ENCODE measurements at regions not wholly inside any gene's neighbourhood (a gene's known extent, or its start where the extent isn't known, plus 50 kb on each side); places are given as distances from the start of the nearest gene placed in this dataset.

DNA sequence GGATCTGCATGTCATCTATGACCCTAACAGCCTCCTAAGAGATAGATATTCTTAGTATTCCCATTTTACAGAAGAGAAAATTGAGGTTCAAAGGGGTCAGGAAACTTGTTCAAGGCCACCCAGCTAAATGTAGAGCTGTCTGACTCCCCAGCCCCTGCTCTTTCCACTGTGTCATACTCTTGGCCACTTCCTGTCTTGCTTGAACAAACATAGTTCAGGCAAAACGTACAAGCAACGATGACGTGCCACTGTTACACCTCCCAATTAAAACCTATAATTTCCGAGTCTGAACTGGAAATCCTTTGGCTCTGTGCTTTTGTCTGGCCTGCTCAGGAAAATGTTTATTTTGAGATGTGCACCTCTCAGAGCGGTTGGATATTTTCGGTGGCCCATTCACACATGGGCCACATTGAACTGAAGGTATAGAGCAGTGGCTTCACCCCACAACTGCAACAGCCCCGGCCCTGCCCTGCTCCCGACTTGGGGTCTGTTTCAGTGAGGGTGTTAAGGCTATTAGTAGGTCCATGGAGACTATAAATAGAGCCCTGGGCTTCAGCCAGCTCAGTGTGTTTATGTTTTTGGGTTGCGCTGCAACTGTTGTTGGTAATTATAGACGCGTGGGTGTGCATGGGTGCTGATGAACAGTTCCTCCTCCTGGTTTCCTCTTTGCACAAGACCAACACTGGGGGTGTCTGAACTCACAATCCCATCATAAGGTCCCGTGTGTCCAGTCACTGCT, 172.3 kb upstream of the ADO start (continued):
- TF ChIP-seq, protein P1, sequence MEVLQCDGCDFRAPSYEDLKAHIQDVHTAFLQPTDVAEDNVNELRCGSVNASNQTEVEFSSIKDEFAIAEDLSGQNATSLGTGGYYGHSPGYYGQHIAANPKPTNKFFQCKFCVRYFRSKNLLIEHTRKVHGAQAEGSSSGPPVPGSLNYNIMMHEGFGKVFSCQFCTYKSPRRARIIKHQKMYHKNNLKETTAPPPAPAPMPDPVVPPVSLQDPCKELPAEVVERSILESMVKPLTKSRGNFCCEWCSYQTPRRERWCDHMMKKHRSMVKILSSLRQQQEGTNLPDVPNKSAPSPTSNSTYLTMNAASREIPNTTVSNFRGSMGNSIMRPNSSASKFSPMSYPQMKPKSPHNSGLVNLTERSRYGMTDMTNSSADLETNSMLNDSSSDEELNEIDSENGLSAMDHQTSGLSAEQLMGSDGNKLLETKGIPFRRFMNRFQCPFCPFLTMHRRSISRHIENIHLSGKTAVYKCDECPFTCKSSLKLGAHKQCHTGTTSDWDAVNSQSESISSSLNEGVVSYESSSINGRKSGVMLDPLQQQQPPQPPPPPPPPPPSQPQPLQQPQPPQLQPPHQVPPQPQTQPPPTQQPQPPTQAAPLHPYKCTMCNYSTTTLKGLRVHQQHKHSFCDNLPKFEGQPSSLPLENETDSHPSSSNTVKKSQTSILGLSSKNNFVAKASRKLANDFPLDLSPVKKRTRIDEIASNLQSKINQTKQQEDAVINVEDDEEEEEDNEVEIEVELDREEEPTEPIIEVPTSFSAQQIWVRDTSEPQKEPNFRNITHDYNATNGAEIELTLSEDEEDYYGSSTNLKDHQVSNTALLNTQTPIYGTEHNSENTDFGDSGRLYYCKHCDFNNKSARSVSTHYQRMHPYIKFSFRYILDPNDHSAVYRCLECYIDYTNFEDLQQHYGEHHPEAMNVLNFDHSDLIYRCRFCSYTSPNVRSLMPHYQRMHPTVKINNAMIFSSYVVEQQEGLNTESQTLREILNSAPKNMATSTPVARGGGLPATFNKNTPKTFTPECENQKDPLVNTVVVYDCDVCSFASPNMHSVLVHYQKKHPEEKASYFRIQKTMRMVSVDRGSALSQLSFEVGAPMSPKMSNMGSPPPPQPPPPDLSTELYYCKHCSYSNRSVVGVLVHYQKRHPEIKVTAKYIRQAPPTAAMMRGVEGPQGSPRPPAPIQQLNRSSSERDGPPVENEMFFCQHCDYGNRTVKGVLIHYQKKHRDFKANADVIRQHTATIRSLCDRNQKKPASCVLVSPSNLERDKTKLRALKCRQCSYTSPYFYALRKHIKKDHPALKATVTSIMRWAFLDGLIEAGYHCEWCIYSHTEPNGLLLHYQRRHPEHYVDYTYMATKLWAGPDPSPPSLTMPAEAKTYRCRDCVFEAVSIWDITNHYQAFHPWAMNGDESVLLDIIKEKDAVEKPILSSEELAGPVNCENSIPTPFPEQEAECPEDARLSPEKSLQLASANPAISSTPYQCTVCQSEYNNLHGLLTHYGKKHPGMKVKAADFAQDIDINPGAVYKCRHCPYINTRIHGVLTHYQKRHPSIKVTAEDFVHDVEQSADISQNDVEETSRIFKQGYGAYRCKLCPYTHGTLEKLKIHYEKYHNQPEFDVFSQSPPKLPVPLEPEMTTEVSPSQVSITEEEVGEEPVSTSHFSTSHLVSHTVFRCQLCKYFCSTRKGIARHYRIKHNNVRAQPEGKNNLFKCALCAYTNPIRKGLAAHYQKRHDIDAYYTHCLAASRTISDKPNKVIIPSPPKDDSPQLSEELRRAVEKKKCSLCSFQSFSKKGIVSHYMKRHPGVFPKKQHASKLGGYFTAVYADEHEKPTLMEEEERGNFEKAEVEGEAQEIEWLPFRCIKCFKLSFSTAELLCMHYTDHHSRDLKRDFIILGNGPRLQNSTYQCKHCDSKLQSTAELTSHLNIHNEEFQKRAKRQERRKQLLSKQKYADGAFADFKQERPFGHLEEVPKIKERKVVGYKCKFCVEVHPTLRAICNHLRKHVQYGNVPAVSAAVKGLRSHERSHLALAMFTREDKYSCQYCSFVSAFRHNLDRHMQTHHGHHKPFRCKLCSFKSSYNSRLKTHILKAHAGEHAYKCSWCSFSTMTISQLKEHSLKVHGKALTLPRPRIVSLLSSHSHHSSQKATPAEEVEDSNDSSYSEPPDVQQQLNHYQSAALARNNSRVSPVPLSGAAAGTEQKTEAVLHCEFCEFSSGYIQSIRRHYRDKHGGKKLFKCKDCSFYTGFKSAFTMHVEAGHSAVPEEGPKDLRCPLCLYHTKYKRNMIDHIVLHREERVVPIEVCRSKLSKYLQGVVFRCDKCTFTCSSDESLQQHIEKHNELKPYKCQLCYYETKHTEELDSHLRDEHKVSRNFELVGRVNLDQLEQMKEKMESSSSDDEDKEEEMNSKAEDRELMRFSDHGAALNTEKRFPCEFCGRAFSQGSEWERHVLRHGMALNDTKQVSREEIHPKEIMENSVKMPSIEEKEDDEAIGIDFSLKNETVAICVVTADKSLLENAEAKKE (CRISPR knock-in tag; IDR thresholded peaks at IDR 0.05): no peak
- TF ChIP-seq JUNB (IDR thresholded peaks at IDR 0.05; ENCODE audit: unreplicated experiment) (no peak), ZNF331 (CRISPR knock-in tag; IDR thresholded peaks at IDR 0.05; ENCODE audit: low read depth) (no peak)
- TF ChIP-seq, protein P2, sequence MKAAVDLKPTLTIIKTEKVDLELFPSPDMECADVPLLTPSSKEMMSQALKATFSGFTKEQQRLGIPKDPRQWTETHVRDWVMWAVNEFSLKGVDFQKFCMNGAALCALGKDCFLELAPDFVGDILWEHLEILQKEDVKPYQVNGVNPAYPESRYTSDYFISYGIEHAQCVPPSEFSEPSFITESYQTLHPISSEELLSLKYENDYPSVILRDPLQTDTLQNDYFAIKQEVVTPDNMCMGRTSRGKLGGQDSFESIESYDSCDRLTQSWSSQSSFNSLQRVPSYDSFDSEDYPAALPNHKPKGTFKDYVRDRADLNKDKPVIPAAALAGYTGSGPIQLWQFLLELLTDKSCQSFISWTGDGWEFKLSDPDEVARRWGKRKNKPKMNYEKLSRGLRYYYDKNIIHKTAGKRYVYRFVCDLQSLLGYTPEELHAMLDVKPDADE (IDR thresholded peaks at IDR 0.05): no peak

DNA sequence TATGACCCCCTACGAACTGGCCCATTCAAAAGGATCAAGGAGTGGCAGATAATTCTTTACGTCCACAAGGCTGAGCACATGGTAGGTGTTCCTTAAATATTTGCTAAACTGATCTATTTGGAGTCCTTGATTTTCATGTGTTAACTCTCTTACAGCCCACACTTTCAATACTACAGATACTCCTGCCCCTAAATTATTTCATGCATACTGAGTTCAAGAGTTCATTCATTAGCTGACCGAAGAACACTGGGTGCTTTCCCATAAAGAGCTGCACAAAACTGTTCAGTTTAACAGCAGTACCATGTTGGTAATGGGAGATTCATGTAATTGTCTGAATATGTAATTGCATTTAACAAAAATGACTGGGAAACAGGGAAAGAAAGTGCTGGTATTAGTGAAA, 170.5 kb upstream of the ADO start:
- Histone ChIP-seq H3K4me1 (ENCODE audit: insufficient read depth) (peaks cover 14% of the 10 kb centered on the region), H2AFZ (no peak overlapping the region), H3F3A (replicated peaks; ENCODE audit: low read depth) (no peaks in the 10 kb centered on the region), H3K9me2 (ENCODE audit: insufficient read depth) (0 out of 2 replicates have a peak, but pooled peaks cover 14% of the 10 kb centered on the region), H3K4me2 (no peak overlapping the region), H3K36me3 (ENCODE audit: insufficient read depth) (no peaks in the 10 kb centered on the region), H3K27ac (ENCODE audit: low read depth) (no peak overlapping the region), H3K27me3 (ENCODE audit: insufficient read depth) (no peaks in the 10 kb centered on the region), H3K4me3 (no peak overlapping the region), H3K79me2 (replicated peaks; ENCODE audit: insufficient read depth) (no peaks in the 10 kb centered on the region), H4K20me1 (replicated peaks; ENCODE audit: insufficient read depth) (no peaks in the 10 kb centered on the region)
- peaks cover 3% of the 10 kb centered on the region; the same call in 1 of the 3 replicates for H3K36me3 Mint-ChIP-seq (ENCODE audit: low read depth)
- H3K9me3 Mint-ChIP-seq: peaks cover 3% of the 10 kb centered on the region; the same call in 2 of the 3 replicates
- H3K27me3 Mint-ChIP-seq (ENCODE audit: insufficient read depth, low read depth, poor library complexity): no peaks in the 10 kb centered on the region
- no peak overlapping the region for H3K4me3 Mint-ChIP-seq
- no peak for DNase-seq (ENCODE audit: low spot score)
- no peaks in the 10 kb centered on the region; the same call in 2 of the 3 replicates for H3K4me1 Mint-ChIP-seq
- ATAC-seq: no peak
- no peak overlapping the region for H3K27ac Mint-ChIP-seq
- TF ChIP-seq EZH2 (IDR thresholded peaks at IDR 0.05; ENCODE audit: low read depth, unreplicated experiment) (no peak), STAT1 (IDR thresholded peaks at IDR 0.05; ENCODE audit: unreplicated experiment) (no peak), NANOG (IDR thresholded peaks at IDR 0.05; ENCODE audit: borderline replicate concordance) (no peak), CREB1 (CRISPR knock-in tag; IDR thresholded peaks at IDR 0.05; ENCODE audit: low read depth) (no peak)
- TF ChIP-seq, protein P3, sequence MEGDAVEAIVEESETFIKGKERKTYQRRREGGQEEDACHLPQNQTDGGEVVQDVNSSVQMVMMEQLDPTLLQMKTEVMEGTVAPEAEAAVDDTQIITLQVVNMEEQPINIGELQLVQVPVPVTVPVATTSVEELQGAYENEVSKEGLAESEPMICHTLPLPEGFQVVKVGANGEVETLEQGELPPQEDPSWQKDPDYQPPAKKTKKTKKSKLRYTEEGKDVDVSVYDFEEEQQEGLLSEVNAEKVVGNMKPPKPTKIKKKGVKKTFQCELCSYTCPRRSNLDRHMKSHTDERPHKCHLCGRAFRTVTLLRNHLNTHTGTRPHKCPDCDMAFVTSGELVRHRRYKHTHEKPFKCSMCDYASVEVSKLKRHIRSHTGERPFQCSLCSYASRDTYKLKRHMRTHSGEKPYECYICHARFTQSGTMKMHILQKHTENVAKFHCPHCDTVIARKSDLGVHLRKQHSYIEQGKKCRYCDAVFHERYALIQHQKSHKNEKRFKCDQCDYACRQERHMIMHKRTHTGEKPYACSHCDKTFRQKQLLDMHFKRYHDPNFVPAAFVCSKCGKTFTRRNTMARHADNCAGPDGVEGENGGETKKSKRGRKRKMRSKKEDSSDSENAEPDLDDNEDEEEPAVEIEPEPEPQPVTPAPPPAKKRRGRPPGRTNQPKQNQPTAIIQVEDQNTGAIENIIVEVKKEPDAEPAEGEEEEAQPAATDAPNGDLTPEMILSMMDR (conservative IDR thresholded peaks at IDR 0.05; ENCODE audit: low read depth in 2 of 2): no peak
